CD14-positive monocyte (primary cell): ENCODE measurements at regions not wholly inside any gene's neighbourhood (a gene's known extent, or its start where the extent isn't known, plus 50 kb on each side); places are given as distances from the start of the nearest gene placed in this dataset.

ENCODE experiments used
- DNase-seq, 3 donors: peaks; one replicate each; pipeline ENCODE4 v3.0.0-alpha.2; 2011 to 2022
- H2AFZ ChIP-seq: 2 replicates; pipeline ENCODE4 v1.6.0; 2012; ENCODE audit warnings: mild to moderate bottlenecking, low read depth, low read length, inconsistent platforms; ENCODE audit not compliant: insufficient read depth, poor library complexity, severe bottlenecking
- H3K27ac ChIP-seq, 2 donors: 1 replicate in 1 of 2; 2 replicates in 1 of 2; pipeline ENCODE4 v1.5.1; 2012 to 2013; ENCODE audit warnings: low read length in 2 of 2, control low read depth in 1 of 2, inconsistent platforms in 1 of 2, low read depth in 1 of 2, mild to moderate bottlenecking in 1 of 2
- H3K27me3 ChIP-seq, 2 donors: one replicate each; pipeline versions ENCODE4 v1.6.0 to v1.6.1; 2011 to 2013; ENCODE audit warnings: low read length in 2 of 2; ENCODE audit not compliant: control insufficient read depth in 2 of 2, insufficient read depth in 2 of 2
- H3K36me3 ChIP-seq, 2 donors: replicated peaks in 1 of 2; 1 replicate in 1 of 2; 2 replicates in 1 of 2; pipeline versions ENCODE4 v1.5.1 to v1.6.1; 2012 to 2013; ENCODE audit warnings: low read length in 2 of 2, control low read depth in 1 of 2, inconsistent platforms in 1 of 2, mild to moderate bottlenecking in 1 of 2; ENCODE audit not compliant: insufficient read depth in 2 of 2, control insufficient read depth in 1 of 2
- H3K4me1 ChIP-seq, 2 donors: 1 replicate in 1 of 2; 2 replicates in 1 of 2; pipeline versions ENCODE4 v1.5.1 to v1.6.1; 2012 to 2013; ENCODE audit warnings: low read length in 2 of 2, control low read depth in 1 of 2, inconsistent platforms in 1 of 2, mild to moderate bottlenecking in 1 of 2, moderate library complexity in 1 of 2; ENCODE audit not compliant: insufficient read depth in 2 of 2, control insufficient read depth in 1 of 2
- H3K4me2 ChIP-seq: replicated peaks from 2 replicates; pipeline ENCODE3; 2012; ENCODE audit warnings: low read length, moderate library complexity, mild to moderate bottlenecking; ENCODE audit not compliant: poor library complexity, severe bottlenecking; ENCODE audit errors: extremely low read depth
- H3K4me3 ChIP-seq, 3 experiments: fragments of 200-600 bp in 1 of 3; sonication (generic) in 1 of 3; replicated peaks in 1 of 3; 1 replicate in 2 of 3; 2 replicates in 1 of 3; pipeline ENCODE4 v1.5.1; 2011 to 2013; ENCODE audit warnings: low read length in 3 of 3, mild to moderate bottlenecking in 3 of 3, control low read depth in 2 of 3, low read depth in 2 of 3, inconsistent platforms in 1 of 3, moderate library complexity in 1 of 3
- H3K79me2 ChIP-seq: 2 replicates; pipeline ENCODE4 v1.6.0; 2012; ENCODE audit warnings: mild to moderate bottlenecking, control low read depth, inconsistent platforms, low read length, moderate library complexity; ENCODE audit not compliant: insufficient read depth
- H3K9ac ChIP-seq: 2 replicates; pipeline ENCODE4 v1.6.0; 2017; ENCODE audit warnings: low read length, mild to moderate bottlenecking; ENCODE audit not compliant: insufficient read depth, poor library complexity, severe bottlenecking
- H3K9me3 ChIP-seq, 2 donors: replicated peaks in 1 of 2; 1 replicate in 1 of 2; 2 replicates in 1 of 2; pipeline versions ENCODE4 v1.5.1 to v1.6.1; 2012 to 2013; ENCODE audit warnings: low read length in 2 of 2, control low read depth in 1 of 2; ENCODE audit not compliant: control insufficient read depth in 1 of 2, insufficient read depth in 1 of 2
- H4K20me1 ChIP-seq: 2 replicates; pipeline ENCODE4 v1.6.0; 2012; ENCODE audit warnings: mild to moderate bottlenecking, low read length, control low read depth, moderate library complexity; ENCODE audit not compliant: insufficient read depth
- H3K27ac Mint-ChIP-seq, 7 donors: one replicate each; pipeline ENCODE4 v1.8.0; 2020; ENCODE audit warnings: mild to moderate bottlenecking in 7 of 7, mixed read lengths in 7 of 7, moderate library complexity in 6 of 7, inconsistent platforms in 2 of 7
- H3K27me3 Mint-ChIP-seq, 3 donors: one replicate each; pipeline ENCODE4 v1.8.0; 2021 to 2022; ENCODE audit warnings: low read depth in 3 of 3, mild to moderate bottlenecking in 3 of 3, mixed read lengths in 3 of 3, moderate library complexity in 3 of 3, inconsistent platforms in 1 of 3
- H3K36me3 Mint-ChIP-seq, 2 donors: one replicate each; pipeline ENCODE4 v1.8.0; 2020; ENCODE audit warnings: mixed read lengths in 2 of 2, inconsistent platforms in 1 of 2, mild to moderate bottlenecking in 1 of 2
- H3K4me1 Mint-ChIP-seq: one replicate; pipeline ENCODE4 v1.8.0; 2020; ENCODE audit warnings: mild to moderate bottlenecking, mixed read lengths
- H3K4me3 Mint-ChIP-seq, 2 donors: one replicate each; pipeline ENCODE4 v1.8.0; 2020; ENCODE audit warnings: mild to moderate bottlenecking in 2 of 2, mixed read lengths in 2 of 2, moderate library complexity in 1 of 2
- H3K9me3 Mint-ChIP-seq, 7 donors: one replicate each; pipeline ENCODE4 v1.8.0; 2020 to 2022; ENCODE audit warnings: mixed read lengths in 7 of 7, mild to moderate bottlenecking in 6 of 7, moderate library complexity in 6 of 7, inconsistent platforms in 2 of 7
- CTCF ChIP-seq: fragments of 200-600 bp; IDR thresholded peaks from one replicate; pipeline ENCODE4 v1.8.0; 2022; ENCODE audit warnings: antibody characterized with exemption, mild to moderate bottlenecking
- WGBS: methylation state at CpG from one replicate; pipeline ENCODE4 v1.1.5; 2013; ENCODE audit warnings: missing lambda C conversion rate; ENCODE audit not compliant: insufficient coverage; 5-methylcytosine and 5-hydroxymethylcytosine counted together
- intact Hi-C, 2 donors: fragments of 100-400 bp; cut with micrococcal nuclease; formaldehyde crosslinking; loops; one replicate each; pipeline versions ENCODE4 v1.15.0 to v1.15.1; 2023

- Histone ChIP-seq H3K4me1 (no peaks in the 10 kb centered on the region), H3K36me3 (no peaks in the 10 kb centered on the region), H3K79me2 (no peaks in the 10 kb centered on the region), H2AFZ (no peak overlapping the region), H3K9me3 (no peaks in the 10 kb centered on the region), H3K9ac (no peak overlapping the region), H3K27me3 (no peaks in the 10 kb centered on the region), H4K20me1 (no peaks in the 10 kb centered on the region), H3K4me3 (no peak overlapping the region), H3K27ac (no peak overlapping the region), H3K4me2 (no peak overlapping the region)
- TF ChIP-seq CTCF = no peak
- no CpG with 5 or more reads among the region's 2 CpGs for WGBS
- intact Hi-C loops = no loop called here
- Mint-ChIP-seq H3K27me3 (peaks cover 2 to 6% (median 3%) of the 10 kb centered on the region in 3 donors), H3K27ac (no peak overlapping the region), H3K4me1 (no peaks in the 10 kb centered on the region), H3K9me3 (peaks cover 0 to 3% (median 1%) of the 10 kb centered on the region in 7 donors), H3K36me3 (no peaks in the 10 kb centered on the region), H3K4me3 (no peak overlapping the region)
- DNase-seq = no peak
These were observed 156.5 kb upstream of the FOXA2 start for GRCh38 chr20:22740829-22741228.

GRCh38 chr20:22744341-22745193, 160.2 kb upstream of the FOXA2 start:
- no peaks in the 10 kb centered on the region for H3K36me3 Mint-ChIP-seq
- no peak overlapping the region for H3K27ac Mint-ChIP-seq
- WGBS = no CpG with 5 or more reads among the region's 2 CpGs
- H3K4me3 Mint-ChIP-seq = no peak overlapping the region
- no peak overlapping the region for H3K27ac ChIP-seq
- intact Hi-C loops = no loop called here
- H3K9me3 Mint-ChIP-seq = peaks cover 0 to 18% (median 11%) of the 10 kb centered on the region in 7 donors
- H3K4me2 ChIP-seq = no peak overlapping the region
- no peak for TF ChIP-seq CTCF
- peaks cover 0 to 2% (median 2%) of the 10 kb centered on the region in 3 donors for H3K27me3 Mint-ChIP-seq
- H3K27me3 ChIP-seq = no peaks in the 10 kb centered on the region
- H3K9me3 ChIP-seq = peaks cover 0 to 6% of the 10 kb centered on the region in 2 donors
- H3K4me1 Mint-ChIP-seq = no peaks in the 10 kb centered on the region
- no peaks in the 10 kb centered on the region for H4K20me1 ChIP-seq
- H3K4me3 ChIP-seq = no peak overlapping the region
- no peak overlapping the region for H2AFZ ChIP-seq
- H3K79me2 ChIP-seq = no peaks in the 10 kb centered on the region
- no peaks in the 10 kb centered on the region for H3K36me3 ChIP-seq
- no peak for DNase-seq
- no peaks in the 10 kb centered on the region for H3K4me1 ChIP-seq
- H3K9ac ChIP-seq = no peak overlapping the region
